Memory B cell (primary cell): ENCODE measurements at regions not wholly inside any gene's neighbourhood (a gene's known extent, or its start where the extent isn't known, plus 50 kb on each side); places are given as distances from the start of the nearest gene placed in this dataset.
"Not testable (repeated sequence)": the region's sequence is repeated elsewhere in the genome, so short reads cannot be mapped to it uniquely, and the experiment has no call there.

Source experiments
- ATAC-seq: fragments of 150-1000 bp; cut with Tn5 transposase; 2 replicates; pipeline ENCODE4 v1.10.0; 2021; ENCODE audit warnings: low read depth, mild to moderate bottlenecking, moderate library complexity
- DNase-seq, 2 donors: peaks; one replicate each; pipeline ENCODE4 v3.0.0; 2022; ENCODE audit warnings: low spot score in 2 of 2
- H3K27ac Mint-ChIP-seq: one replicate; pipeline ENCODE4 v1.8.0; 2022; ENCODE audit warnings: mild to moderate bottlenecking, moderate library complexity, mixed read lengths
- H3K27me3 Mint-ChIP-seq: one replicate; pipeline ENCODE4 v1.8.0; 2022; ENCODE audit warnings: mixed read lengths
- H3K36me3 Mint-ChIP-seq: one replicate; pipeline ENCODE4 v1.8.0; 2022; ENCODE audit warnings: mild to moderate bottlenecking, mixed read lengths
- H3K4me1 Mint-ChIP-seq: one replicate; pipeline ENCODE4 v1.8.0; 2022; ENCODE audit warnings: mixed read lengths
- H3K4me3 Mint-ChIP-seq: one replicate; pipeline ENCODE4 v1.8.0; 2022; ENCODE audit warnings: mild to moderate bottlenecking, moderate library complexity, mixed read lengths
- H3K9me3 Mint-ChIP-seq: one replicate; pipeline ENCODE4 v1.8.0; 2022; ENCODE audit warnings: mixed read lengths

GRCh38 chr2:71976685-71977084, 171.0 kb downstream of the CYP26B1 start:
- peaks cover 4% of the 10 kb centered on the region for H3K27me3 Mint-ChIP-seq

GRCh38 chr2:71974846-71975245, 172.8 kb downstream of the CYP26B1 start:
- ATAC-seq (no peak), DNase-seq (no peak)
- Mint-ChIP-seq H3K27ac (no peak overlapping the region), H3K36me3 (no peaks in the 10 kb centered on the region), H3K4me3 (no peak overlapping the region), H3K27me3 (peaks cover 4% of the 10 kb centered on the region), H3K9me3 (no peaks in the 10 kb centered on the region), H3K4me1 (no peaks in the 10 kb centered on the region)

More at GRCh38 chr2:71976685-71977084, 171.0 kb downstream of the CYP26B1 start:
- no peaks in the 10 kb centered on the region for H3K4me1 Mint-ChIP-seq
- no peaks in the 10 kb centered on the region for H3K36me3 Mint-ChIP-seq
- DNase-seq, result no peak
- no peak for ATAC-seq
- H3K9me3 Mint-ChIP-seq, result peaks cover 2% of the 10 kb centered on the region
- no peak overlapping the region for H3K27ac Mint-ChIP-seq
- no peak overlapping the region for H3K4me3 Mint-ChIP-seq

- no peaks in the 10 kb centered on the region for H3K4me1 Mint-ChIP-seq
- H3K27me3 Mint-ChIP-seq, result peaks cover 4% of the 10 kb centered on the region
- H3K4me3 Mint-ChIP-seq, result no peak overlapping the region
- no peaks in the 10 kb centered on the region for H3K9me3 Mint-ChIP-seq
- no peaks in the 10 kb centered on the region for H3K36me3 Mint-ChIP-seq
- DNase-seq, result no peak
- H3K27ac Mint-ChIP-seq, result no peak overlapping the region
- ATAC-seq, result no peak
These were observed 176.2 kb downstream of the CYP26B1 start for GRCh38 chr2:71971493-71971892.

DNA sequence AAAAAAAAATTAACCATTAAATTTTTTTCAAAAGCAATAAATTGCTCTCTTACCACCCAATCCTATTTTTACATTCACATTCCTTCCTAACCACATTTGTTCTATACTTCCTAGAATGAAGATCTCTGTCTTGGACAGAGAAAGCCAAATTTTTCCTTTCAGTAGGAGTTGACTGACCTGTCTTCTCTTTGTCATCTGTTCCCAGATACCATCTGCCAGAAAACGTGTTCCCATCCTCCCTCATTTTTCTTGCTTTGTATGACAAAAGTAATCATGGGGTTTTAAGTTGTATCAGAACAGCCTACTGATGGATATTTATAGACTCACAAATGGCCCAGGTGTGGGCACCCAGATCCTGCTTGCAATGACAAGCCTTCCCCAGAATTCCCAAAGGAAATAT, 182.1 kb downstream of the CYP26B1 start:
- peaks cover 6% of the 10 kb centered on the region for H3K27me3 Mint-ChIP-seq
- ATAC-seq, result no peak
- H3K36me3 Mint-ChIP-seq, result no peaks in the 10 kb centered on the region

DNA sequence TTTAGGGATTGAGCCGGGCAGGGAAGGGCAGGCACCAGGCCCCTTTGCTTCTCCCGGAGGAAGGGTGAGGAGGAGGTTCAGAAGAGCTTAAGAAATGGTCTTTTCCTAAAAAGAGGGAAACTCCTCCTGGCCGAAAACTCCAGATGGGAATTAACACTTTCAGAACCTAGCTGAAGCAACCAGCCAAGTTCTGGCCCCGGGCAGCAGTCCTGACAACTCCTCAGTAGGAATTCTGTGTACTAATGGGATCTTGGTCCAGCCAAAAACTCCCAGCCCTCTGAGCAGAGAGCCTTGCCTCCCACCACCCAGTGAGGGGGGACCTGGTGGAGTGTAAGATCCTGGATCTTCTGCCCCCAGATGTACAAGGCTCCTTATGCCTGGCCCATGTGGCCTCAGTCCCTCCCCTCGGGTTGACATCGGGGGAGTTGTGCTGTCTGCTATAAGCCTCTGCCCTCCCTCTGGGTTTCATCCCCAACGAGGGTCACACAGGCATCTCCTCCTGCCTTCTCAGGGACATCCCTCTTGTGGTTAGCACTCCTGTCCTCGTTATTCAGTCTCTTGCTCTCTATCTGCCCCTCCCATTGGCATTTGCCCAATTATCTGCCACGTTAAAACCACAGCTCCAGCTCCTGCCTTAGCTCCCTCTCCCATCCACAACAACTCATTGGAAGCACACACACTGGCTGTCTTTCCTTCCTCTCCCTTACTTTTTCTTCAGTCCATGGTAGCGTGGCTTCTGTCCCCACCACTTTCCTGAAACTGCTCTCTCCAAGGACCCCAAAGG, 184.6 kb downstream of the CYP26B1 start:
- H3K9me3 Mint-ChIP-seq, result peaks cover 9% of the 10 kb centered on the region
- no peak overlapping the region for H3K27ac Mint-ChIP-seq
- ATAC-seq (no peak), DNase-seq (no peak)
- peaks cover 6% of the 10 kb centered on the region for H3K27me3 Mint-ChIP-seq
- H3K4me1 Mint-ChIP-seq, result no peaks in the 10 kb centered on the region
- H3K36me3 Mint-ChIP-seq, result no peaks in the 10 kb centered on the region
- no peak overlapping the region for H3K4me3 Mint-ChIP-seq

More for the DNA sequence above, 182.1 kb downstream of the CYP26B1 start:
- no peak overlapping the region for H3K27ac Mint-ChIP-seq
- H3K9me3 Mint-ChIP-seq, result no peaks in the 10 kb centered on the region
- H3K4me3 Mint-ChIP-seq, result no peak overlapping the region
- DNase-seq, result no peak
- H3K4me1 Mint-ChIP-seq, result no peaks in the 10 kb centered on the region

- ATAC-seq (no peak), DNase-seq (no peak)
- Mint-ChIP-seq H3K4me1 (no peaks in the 10 kb centered on the region), H3K9me3 (peaks cover 9% of the 10 kb centered on the region), H3K27ac (no peak overlapping the region), H3K27me3 (peaks cover 6% of the 10 kb centered on the region), H3K4me3 (no peak overlapping the region), H3K36me3 (no peaks in the 10 kb centered on the region)
These were observed 185.3 kb downstream of the CYP26B1 start for GRCh38 chr2:71962350-71962749.

DNA sequence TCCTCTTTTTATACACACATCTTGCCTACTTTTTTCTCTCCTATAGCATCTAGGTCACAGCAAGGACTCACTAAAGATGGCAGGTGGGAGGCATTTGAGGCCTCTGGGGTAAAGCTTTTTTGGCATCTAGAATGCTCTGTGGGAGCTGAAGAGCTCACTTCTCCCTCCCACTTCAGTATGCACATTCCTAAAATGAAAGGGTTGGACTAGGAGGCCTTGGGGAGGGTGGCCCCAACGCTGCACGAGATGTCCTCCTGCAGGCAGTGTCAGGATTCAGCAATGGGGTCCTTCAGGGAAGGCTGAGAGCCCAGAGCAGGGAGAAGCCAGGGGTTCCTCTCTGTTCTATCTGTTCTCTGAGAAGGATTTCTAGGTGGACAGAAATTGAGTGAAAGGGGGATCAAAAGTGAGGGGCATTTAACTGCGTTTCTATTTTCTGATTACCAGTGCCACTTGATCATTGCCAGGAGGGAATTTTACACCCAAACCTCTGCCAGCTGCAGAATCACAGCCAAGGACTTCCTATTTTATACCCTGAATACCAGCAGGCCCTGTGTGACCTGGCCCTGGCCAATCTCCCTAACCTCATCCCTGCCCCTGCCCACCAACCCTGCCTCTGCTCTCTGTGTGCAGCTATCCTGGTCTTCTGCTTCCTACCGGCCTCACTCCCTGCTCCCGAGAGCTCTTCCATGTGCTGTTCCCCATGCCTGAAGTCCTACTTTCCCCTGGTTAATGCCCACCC, 186.2 kb downstream of the CYP26B1 start:
- DNase-seq (no peak), ATAC-seq (no peak)
- Mint-ChIP-seq H3K27me3 (peaks cover 4% of the 10 kb centered on the region), H3K9me3 (peaks cover 16% of the 10 kb centered on the region), H3K4me3 (no peak overlapping the region), H3K4me1 (no peaks in the 10 kb centered on the region), H3K27ac (no peak overlapping the region), H3K36me3 (no peaks in the 10 kb centered on the region)

DNA sequence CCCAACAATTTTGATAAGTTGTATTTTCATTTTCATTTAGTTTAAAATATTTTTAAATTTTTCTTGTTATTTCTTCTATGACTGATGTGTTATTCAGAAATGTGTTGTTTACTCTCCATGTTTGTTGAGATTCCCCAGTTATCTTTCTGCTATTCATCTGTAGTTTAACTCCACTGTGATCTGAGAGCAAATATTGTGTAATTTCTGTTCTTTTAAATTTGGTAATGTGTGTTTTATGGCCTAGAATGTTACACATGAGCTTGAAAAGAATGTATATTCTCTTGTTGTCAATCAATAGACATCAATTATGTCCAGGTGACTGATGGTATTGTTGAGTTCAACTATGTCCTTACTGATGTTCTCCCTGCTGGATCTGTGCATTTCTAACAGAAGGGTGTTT, 188.2 kb downstream of the CYP26B1 start:
- no peak for ATAC-seq
- H3K27ac Mint-ChIP-seq, result no peak overlapping the region
- no peaks in the 10 kb centered on the region for H3K36me3 Mint-ChIP-seq
- peaks cover 18% of the 10 kb centered on the region for H3K9me3 Mint-ChIP-seq
- H3K4me3 Mint-ChIP-seq, result no peak overlapping the region
- H3K4me1 Mint-ChIP-seq, result no peaks in the 10 kb centered on the region
- DNase-seq, result no peak
- peaks cover 2% of the 10 kb centered on the region for H3K27me3 Mint-ChIP-seq

DNA sequence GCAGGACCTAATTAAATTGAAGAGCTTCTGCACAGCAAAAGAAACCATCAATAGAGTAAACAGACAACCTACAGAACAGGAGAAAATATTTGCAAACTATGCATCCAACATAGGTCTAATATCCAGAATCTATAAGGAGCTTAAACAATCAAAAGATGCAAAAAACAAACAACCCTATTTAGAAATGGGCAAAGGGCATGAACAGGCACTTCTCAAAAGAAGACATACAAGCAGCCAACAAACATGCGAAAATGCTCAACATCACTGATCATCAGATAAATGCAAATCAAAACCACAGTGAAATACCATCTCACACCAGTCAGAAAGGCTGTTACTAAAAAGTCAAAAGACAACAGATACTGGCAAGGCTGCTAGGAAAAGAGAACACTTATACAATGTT, 189.2 kb downstream of the CYP26B1 start:
- not testable (repeated sequence) for H3K4me1 Mint-ChIP-seq, H3K4me3 Mint-ChIP-seq, H3K27ac Mint-ChIP-seq, ATAC-seq, H3K36me3 Mint-ChIP-seq, DNase-seq, H3K27me3 Mint-ChIP-seq
- peaks cover 18% of the 10 kb centered on the region for H3K9me3 Mint-ChIP-seq

DNA sequence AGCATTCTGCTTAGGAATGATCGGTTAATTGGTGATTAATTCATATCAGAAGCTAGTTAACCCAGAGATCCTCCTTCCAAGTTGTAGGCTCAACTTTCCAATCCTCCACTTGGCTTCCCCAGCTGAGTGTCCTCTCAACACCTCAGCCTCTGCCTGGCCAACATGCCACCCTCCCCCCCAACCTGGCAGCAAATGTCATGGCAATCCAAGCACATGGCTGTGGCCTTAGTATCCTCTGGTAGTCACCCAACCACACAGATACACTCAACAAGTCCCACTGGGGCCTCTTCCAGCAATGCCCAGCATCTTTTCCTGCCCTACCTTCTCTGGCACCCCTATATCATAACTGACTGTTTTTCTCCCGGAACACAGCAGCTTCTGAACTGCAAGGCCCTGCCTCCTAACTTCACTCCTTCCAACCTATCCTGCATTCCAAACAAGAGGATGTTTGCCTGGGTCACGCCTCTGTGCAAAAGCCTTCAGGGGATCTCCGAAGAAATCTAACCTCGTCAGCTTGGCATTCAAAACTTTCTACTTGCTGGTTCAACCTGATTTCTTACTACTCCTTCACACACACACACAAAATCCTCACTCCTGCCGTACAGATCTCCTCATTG, 195.0 kb downstream of the CYP26B1 start:
- Mint-ChIP-seq H3K27me3 (peaks cover 4% of the 10 kb centered on the region), H3K9me3 (peaks cover 9% of the 10 kb centered on the region), H3K36me3 (no peaks in the 10 kb centered on the region), H3K4me3 (no peak overlapping the region), H3K27ac (no peak overlapping the region), H3K4me1 (no peaks in the 10 kb centered on the region)
- ATAC-seq, result no peak
- DNase-seq, result no peak

GRCh38 chr2:71951718-71952404, 195.8 kb downstream of the CYP26B1 start:
- no peak overlapping the region for H3K4me3 Mint-ChIP-seq
- no peaks in the 10 kb centered on the region for H3K36me3 Mint-ChIP-seq
- peaks cover 4% of the 10 kb centered on the region for H3K27me3 Mint-ChIP-seq
- no peak for ATAC-seq
- H3K27ac Mint-ChIP-seq, result no peak overlapping the region
- no peaks in the 10 kb centered on the region for H3K4me1 Mint-ChIP-seq
- no peak for DNase-seq
- peaks cover 5% of the 10 kb centered on the region for H3K9me3 Mint-ChIP-seq

GRCh38 chr2:71951083-71951468, 196.6 kb downstream of the CYP26B1 start:
- Mint-ChIP-seq H3K4me1 (no peaks in the 10 kb centered on the region), H3K27ac (no peak overlapping the region), H3K4me3 (no peak overlapping the region), H3K27me3 (peaks cover 4% of the 10 kb centered on the region), H3K36me3 (no peaks in the 10 kb centered on the region), H3K9me3 (no peaks in the 10 kb centered on the region)
- DNase-seq (no peak), ATAC-seq (no peak)

GRCh38 chr2:71950256-71951082, 197.2 kb downstream of the CYP26B1 start:
- Mint-ChIP-seq H3K27ac (no peak overlapping the region), H3K4me3 (no peak overlapping the region), H3K9me3 (no peaks in the 10 kb centered on the region), H3K27me3 (peaks cover 4% of the 10 kb centered on the region), H3K36me3 (no peaks in the 10 kb centered on the region), H3K4me1 (no peaks in the 10 kb centered on the region)
- no peak for DNase-seq
- no peak for ATAC-seq
